Heart left ventricle (tissue), 16 donors: ENCODE measurements at regions not wholly inside any gene's neighbourhood (a gene's known extent, or its start where the extent isn't known, plus 50 kb on each side); places are given as distances from the start of the nearest gene placed in this dataset.

ENCODE experiments used
- ATAC-seq, 4 donors: fragments of 200-7000 bp; cut with Tn5 transposase; one replicate each; pipeline ENCODE4 v1.9.1; 2020 to 2022; ENCODE audit warnings: moderate library complexity in 4 of 4, mild to moderate bottlenecking in 3 of 4, moderate number of reproducible peaks in 1 of 4
- DNase-seq, 5 donors: peaks; one replicate each; pipeline ENCODE4 v3.0.0-alpha.2; 2020
- H3K27ac ChIP-seq, 12 donors: fragments of 200-600 bp; sonication (generic) in 4 of 12; one replicate each; pipeline versions ENCODE4 v1.5.0 to v1.8.0; 2016 to 2022; ENCODE audit warnings: mild to moderate bottlenecking in 2 of 12
- H3K27me3 ChIP-seq, 9 donors: fragments of 200-600 bp; sonication (generic) in 2 of 9; one replicate each; pipeline versions ENCODE4 v1.5.1 to v1.8.0; 2016 to 2022; ENCODE audit warnings: mild to moderate bottlenecking in 3 of 9
- H3K36me3 ChIP-seq, 9 donors: fragments of 200-600 bp; sonication (generic) in 2 of 9; one replicate each; pipeline versions ENCODE4 v1.5.0 to v1.8.0; 2018 to 2022; ENCODE audit warnings: mild to moderate bottlenecking in 2 of 9
- H3K4me1 ChIP-seq, 12 donors: fragments of 200-600 bp; sonication (generic) in 4 of 12; one replicate each; pipeline versions ENCODE4 v1.5.0 to v1.8.0; 2016 to 2022; ENCODE audit warnings: mild to moderate bottlenecking in 3 of 12
- H3K4me3 ChIP-seq, 12 donors: fragments of 200-600 bp; sonication (generic) in 4 of 12; one replicate each; pipeline versions ENCODE4 v1.5.0 to v1.8.0; 2017 to 2022; ENCODE audit warnings: mild to moderate bottlenecking in 9 of 12, moderate library complexity in 4 of 12
- H3K9me3 ChIP-seq, 12 donors: fragments of 200-600 bp; sonication (generic) in 4 of 12; one replicate each; pipeline versions ENCODE4 v1.5.0 to v1.8.0; 2016 to 2022; ENCODE audit warnings: mild to moderate bottlenecking in 1 of 12
- POLR2A ChIP-seq, 2 donors: fragments of 450-650 bp; IDR thresholded peaks; one replicate each; pipeline ENCODE4 v1.6.1; 2017; ENCODE audit warnings: antibody characterized with exemption in 2 of 2, mild to moderate bottlenecking in 2 of 2, moderate library complexity in 2 of 2
- WGBS, 4 donors: extraction: QIAGEN DNeasy Blood & Tissue Kit in 2 of 4; methylation state at CpG; one replicate each; pipeline versions ENCODE4 v1.1.5 to v1.1.7; 2013 to 2018; 5-methylcytosine and 5-hydroxymethylcytosine counted together
- intact Hi-C, 10 donors: fragments of 100-400 bp; cut with DNase I; formaldehyde crosslinking; loops; one replicate each; pipeline versions ENCODE4 v1.11.1 to v1.14.2; 2022
- TF ChIP-seq, protein P1 (sequence below), 12 donors: fragments of 200-600 bp; sonication (generic) in 4 of 12; IDR thresholded peaks; one replicate each; pipeline versions ENCODE4 v1.5.0 to v1.8.0; 2018 to 2022; ENCODE audit warnings: antibody characterized with exemption in 12 of 12, mild to moderate bottlenecking in 5 of 12
- donor health status: ischemic (EF 13 %, LVEDD 7.1; RV severe dilation, severe dysfunction).
- donor health status: healthy with polysubstance abuse.
- donor health status: DM: no; HTN: yes; CAD: no.
- donor health status: DM: no; HTN: no; CAD: no.
- donor health status: ischemic (EF 25% LVEDD 6.9; RV normal size, moderate dysfunction).
- donor health status: ischemic (EF 25% LVEDD 5.7; RV mildly dilated, moderate dysfunction).
- donor health status: healthy.
- donor health status: DM: yes; HTN: yes; CAD: no.
- donor health status: ischemic (EF 35%, LVEDD 5.7; RV mildly dilated, moderate dysfunction).
- donor health status: nonischemic (EF 11% LVEDD 7.7; RV severe dilation, severe dysfunction).
- donor health status: DM: yes; HTN: yes; CAD: no.
- donor health status: PGD.
- donor health status: ischemic (EF 29% LVEDD 5.4; RV normal size, mild dysfunction).
- donor health status: nonischemic (EF 23%, LVEDD 6.1; RV moderate dilation, normal function).

DNA sequence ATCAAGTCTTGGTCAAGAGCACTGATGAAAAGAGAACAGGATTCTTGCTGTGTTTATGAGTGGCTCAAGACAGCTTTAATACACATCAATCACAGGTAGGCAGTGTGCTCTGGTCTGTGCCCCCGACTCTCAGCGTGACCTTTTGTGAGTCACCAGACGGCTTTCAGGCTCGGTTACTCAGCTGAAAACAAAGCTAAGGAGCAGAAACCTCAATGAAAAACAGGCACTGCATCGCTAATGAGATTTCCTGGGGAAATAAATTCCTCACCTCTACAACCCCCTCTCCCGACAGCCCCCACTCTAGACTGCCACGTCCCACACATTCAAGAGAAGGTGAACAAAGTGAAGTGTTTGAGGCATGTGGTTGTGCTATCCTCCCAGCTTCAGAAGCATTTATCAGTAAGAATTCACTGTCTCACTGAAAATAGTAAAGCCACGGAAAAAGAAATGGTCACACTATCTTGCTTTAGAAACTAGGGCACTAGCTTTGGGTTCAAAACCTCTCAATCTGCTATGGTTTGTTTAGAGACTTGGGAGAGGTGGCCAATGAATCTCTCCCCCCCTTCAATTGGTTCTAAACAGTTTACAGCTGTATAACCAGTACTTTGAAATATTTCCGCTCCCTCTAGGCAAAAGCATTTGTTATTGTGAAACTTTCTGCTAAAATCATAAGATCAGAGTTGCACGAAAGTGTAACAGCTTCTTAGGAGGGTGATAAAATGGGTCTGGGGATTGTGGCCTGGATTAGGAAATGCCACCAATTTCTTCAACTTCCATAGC is 199.5 kb upstream of the PMFBP1 start:
- no peak overlapping the region for H3K27ac ChIP-seq
- peaks cover 0 to 6% (median 0%) of the 10 kb centered on the region in 9 donors for H3K27me3 ChIP-seq
- DNase-seq (no peak), ATAC-seq (no peak)
- H3K36me3 ChIP-seq = no peaks in the 10 kb centered on the region
- WGBS, 4 donors = 43 to 50% (median 45%) methylated on average over 10 of the region's 10 CpGs
- TF ChIP-seq, protein P1, sequence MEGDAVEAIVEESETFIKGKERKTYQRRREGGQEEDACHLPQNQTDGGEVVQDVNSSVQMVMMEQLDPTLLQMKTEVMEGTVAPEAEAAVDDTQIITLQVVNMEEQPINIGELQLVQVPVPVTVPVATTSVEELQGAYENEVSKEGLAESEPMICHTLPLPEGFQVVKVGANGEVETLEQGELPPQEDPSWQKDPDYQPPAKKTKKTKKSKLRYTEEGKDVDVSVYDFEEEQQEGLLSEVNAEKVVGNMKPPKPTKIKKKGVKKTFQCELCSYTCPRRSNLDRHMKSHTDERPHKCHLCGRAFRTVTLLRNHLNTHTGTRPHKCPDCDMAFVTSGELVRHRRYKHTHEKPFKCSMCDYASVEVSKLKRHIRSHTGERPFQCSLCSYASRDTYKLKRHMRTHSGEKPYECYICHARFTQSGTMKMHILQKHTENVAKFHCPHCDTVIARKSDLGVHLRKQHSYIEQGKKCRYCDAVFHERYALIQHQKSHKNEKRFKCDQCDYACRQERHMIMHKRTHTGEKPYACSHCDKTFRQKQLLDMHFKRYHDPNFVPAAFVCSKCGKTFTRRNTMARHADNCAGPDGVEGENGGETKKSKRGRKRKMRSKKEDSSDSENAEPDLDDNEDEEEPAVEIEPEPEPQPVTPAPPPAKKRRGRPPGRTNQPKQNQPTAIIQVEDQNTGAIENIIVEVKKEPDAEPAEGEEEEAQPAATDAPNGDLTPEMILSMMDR (IDR thresholded peaks at IDR 0.05) = no peak
- TF ChIP-seq POLR2A (IDR thresholded peaks at IDR 0.05) = no peak
- intact Hi-C loops = no loop called here
- H3K4me1 ChIP-seq = no peaks in the 10 kb centered on the region
- H3K4me3 ChIP-seq = no peak overlapping the region
- H3K9me3 ChIP-seq = peaks cover 0 to 12% (median 3%) of the 10 kb centered on the region in 12 donors

DNA sequence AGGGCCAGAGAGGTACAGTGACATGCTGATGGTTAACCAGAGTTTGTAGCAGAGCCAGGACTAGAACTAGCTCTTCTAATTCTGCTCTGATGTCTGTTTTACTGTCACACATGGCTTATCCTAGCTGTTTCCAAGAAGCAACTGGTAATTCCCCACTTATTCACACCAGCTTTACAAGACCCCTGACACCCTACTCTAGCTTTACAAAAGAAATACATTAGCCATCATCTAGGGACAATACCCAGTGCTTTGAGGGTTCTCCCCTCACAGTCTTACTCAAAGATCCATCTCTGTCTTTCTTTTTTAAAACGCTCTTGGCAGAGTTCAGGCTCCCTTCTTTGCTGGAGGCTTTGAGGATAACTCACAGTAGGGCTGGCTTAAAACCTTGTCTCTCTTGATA is 197.3 kb upstream of the PMFBP1 start:
- DNase-seq (no peak), ATAC-seq (no peak)
- peaks cover 0 to 6% (median 0%) of the 10 kb centered on the region in 9 donors for H3K27me3 ChIP-seq
- H3K36me3 ChIP-seq = no peaks in the 10 kb centered on the region
- intact Hi-C loops = no loop called here
- H3K9me3 ChIP-seq = peaks cover 0 to 24% (median 3%) of the 10 kb centered on the region in 12 donors
- TF ChIP-seq, protein P1 (IDR thresholded peaks at IDR 0.05) = no peak
- no peak for TF ChIP-seq POLR2A (IDR thresholded peaks at IDR 0.05)
- no peak overlapping the region for H3K4me3 ChIP-seq
- H3K4me1 ChIP-seq = no peaks in the 10 kb centered on the region
- H3K27ac ChIP-seq = no peak overlapping the region
- 42 to 69% (median 58%) methylated on average over 1 of the region's 1 CpG for WGBS, 4 donors

GRCh38 chr16:72367851-72368250 is 195.9 kb upstream of the PMFBP1 start:
- Histone ChIP-seq H3K4me1 (no peaks in the 10 kb centered on the region), H3K27me3 (peaks cover 0 to 6% (median 0%) of the 10 kb centered on the region in 9 donors), H3K4me3 (no peak overlapping the region), H3K9me3 (peaks cover 0 to 24% (median 3%) of the 10 kb centered on the region in 12 donors), H3K27ac (no peak overlapping the region), H3K36me3 (no peaks in the 10 kb centered on the region)
- DNase-seq (no peak), ATAC-seq (no peak)
- intact Hi-C loops = no loop called here
- TF ChIP-seq POLR2A (IDR thresholded peaks at IDR 0.05) = no peak
- TF ChIP-seq, protein P1 (IDR thresholded peaks at IDR 0.05) = no peak

- Histone ChIP-seq H3K36me3 (no peaks in the 10 kb centered on the region), H3K4me1 (no peaks in the 10 kb centered on the region), H3K27ac (no peak overlapping the region), H3K9me3 (peaks cover 0 to 24% (median 3%) of the 10 kb centered on the region in 12 donors), H3K27me3 (no peaks in the 10 kb centered on the region), H3K4me3 (no peak overlapping the region)
- no peak for TF ChIP-seq POLR2A (IDR thresholded peaks at IDR 0.05)
- TF ChIP-seq, protein P1 (IDR thresholded peaks at IDR 0.05) = no peak
- WGBS, 4 donors = 58 to 66% (median 63%) methylated on average over 3 of the region's 3 CpGs
- ATAC-seq (no peak), DNase-seq (no peak)
- intact Hi-C loops = no loop called here
These were observed 191.0 kb upstream of the PMFBP1 start for GRCh38 chr16:72362973-72363372.
